Epidermal melanocyte (primary cell): ENCODE measurements at regions not wholly inside any gene's neighbourhood (a gene's known extent, or its start where the extent isn't known, plus 50 kb on each side); places are given as distances from the start of the nearest gene placed in this dataset.
"Not testable (repeated sequence)": the region's sequence is repeated elsewhere in the genome, so short reads cannot be mapped to it uniquely, and the experiment has no call there.

Source experiments
- DNase-seq: peaks from one replicate; pipeline ENCODE4 v3.0.0; 2011; ENCODE audit warnings: low spot score; ENCODE audit not compliant: insufficient read length

- DNase-seq: no peak
These were observed 452.7 kb downstream of the STK39 start for GRCh38 chr2:167794554-167795255.

- no peak for DNase-seq
These were observed 453.7 kb downstream of the STK39 start for GRCh38 chr2:167793725-167794124.

GRCh38 chr2:167792126-167792525, 455.3 kb downstream of the STK39 start:
- no peak for DNase-seq

GRCh38 chr2:167790781-167791450, 456.5 kb downstream of the STK39 start:
- no peak for DNase-seq

- no peak for DNase-seq
These were observed 457.2 kb downstream of the STK39 start for GRCh38 chr2:167790189-167790588.

- DNase-seq: no peak
These were observed 459.8 kb downstream of the STK39 start for GRCh38 chr2:167787562-167787961.

- DNase-seq: no peak
These were observed 460.4 kb downstream of the STK39 start for GRCh38 chr2:167787021-167787420.

GRCh38 chr2:167785606-167786216, 461.7 kb downstream of the STK39 start:
- DNase-seq: no peak

- no peak for DNase-seq
These were observed 463.3 kb downstream of the STK39 start for GRCh38 chr2:167784084-167784425.

- no peak for DNase-seq
These were observed 463.9 kb downstream of the STK39 start for GRCh38 chr2:167783261-167784083.

GRCh38 chr2:167781629-167782028, 465.8 kb downstream of the STK39 start:
- not testable (repeated sequence) for DNase-seq

- DNase-seq: no peak
These were observed 471.0 kb downstream of the STK39 start for GRCh38 chr2:167776359-167776758.

GRCh38 chr2:167771628-167772027, 475.8 kb downstream of the STK39 start:
- DNase-seq: no peak

GRCh38 chr2:167769020-167769419, 478.4 kb downstream of the STK39 start:
- no peak for DNase-seq

- DNase-seq: no peak
These were observed 479.6 kb downstream of the STK39 start for GRCh38 chr2:167767830-167768229.

- no peak for DNase-seq
These were observed 482.5 kb downstream of the STK39 start for GRCh38 chr2:167764772-167765341.

- no peak for DNase-seq
These were observed 485.8 kb downstream of the STK39 start for GRCh38 chr2:167761465-167762136.

- no peak for DNase-seq
These were observed 487.9 kb downstream of the STK39 start for GRCh38 chr2:167759531-167759930.

GRCh38 chr2:167758292-167758691, 489.1 kb downstream of the STK39 start:
- no peak for DNase-seq

- DNase-seq: no peak
These were observed 490.9 kb downstream of the STK39 start for GRCh38 chr2:167756446-167756845.

GRCh38 chr2:167753142-167753541, 494.3 kb downstream of the STK39 start:
- no peak for DNase-seq
